ENCODE measurements at regions not wholly inside any gene's neighbourhood (a gene's known extent, or its start where the extent isn't known, plus 50 kb on each side); places are given as distances from the start of the nearest gene placed in this dataset.
"Not testable (repeated sequence)": the region's sequence is repeated elsewhere in the genome, so short reads cannot be mapped to it uniquely, and the experiment has no call there.

GRCh38 chr11:97009613-97010012, 619.8 kb downstream of the JRKL start:
- Histone ChIP-seq H3K36me3 (no peaks in the 10 kb centered on the region), H3K9me3 (no peaks in the 10 kb centered on the region), H3K27ac (no peak overlapping the region), H3K4me3 (no peak overlapping the region), H3K27me3 (no peaks in the 10 kb centered on the region), H3K4me1 (no peaks in the 10 kb centered on the region)
- intact Hi-C loops (cut with DNase I; ENCODE audit: low total_unique reads) (no loop called here), in situ Hi-C loops (cut with MboI; ENCODE audit: low sequenced_read_pairs in 4 of 4) (no loop called here)
- DNase-seq (no peak), ATAC-seq (no peak)
- TF ChIP-seq POLR2A (IDR thresholded peaks at IDR 0.05) (no peak), CTCF (IDR thresholded peaks at IDR 0.05 in 4 of 5, conservative IDR thresholded peaks at IDR 0.05 in 1 of 5) (no peak)

- H3K9me3 ChIP-seq; H3K4me3 ChIP-seq; DNase-seq; intact Hi-C loops (cut with DNase I; ENCODE audit: low total_unique reads); H3K27me3 ChIP-seq; ATAC-seq; H3K27ac ChIP-seq; H3K4me1 ChIP-seq; in situ Hi-C loops (cut with MboI; ENCODE audit: low sequenced_read_pairs in 4 of 4); H3K36me3 ChIP-seq: not testable (repeated sequence)
Observed at GRCh38 chr11:97010997-97011396, 621.2 kb downstream of the JRKL start.

- intact Hi-C loops (cut with DNase I; ENCODE audit: low total_unique reads): no loop called here
- TF ChIP-seq POLR2A (IDR thresholded peaks at IDR 0.05): no peak
- TF ChIP-seq CTCF (IDR thresholded peaks at IDR 0.05 in 4 of 5, conservative IDR thresholded peaks at IDR 0.05 in 1 of 5): no peak
- H3K4me1 ChIP-seq: no peaks in the 10 kb centered on the region
- no peak overlapping the region for H3K4me3 ChIP-seq
- no peaks in the 10 kb centered on the region for H3K27me3 ChIP-seq
- DNase-seq (no peak), ATAC-seq (no peak)
- no peaks in the 10 kb centered on the region for H3K9me3 ChIP-seq
- H3K27ac ChIP-seq: no peak overlapping the region
- in situ Hi-C loops (cut with MboI; ENCODE audit: low sequenced_read_pairs in 4 of 4): no loop called here
- no peaks in the 10 kb centered on the region for H3K36me3 ChIP-seq
Observed at GRCh38 chr11:97015327-97015726, 625.5 kb downstream of the JRKL start.

- Histone ChIP-seq H3K4me3 (no peak overlapping the region), H3K9me3 (no peaks in the 10 kb centered on the region), H3K27me3 (no peaks in the 10 kb centered on the region), H3K36me3 (no peaks in the 10 kb centered on the region), H3K27ac (no peak overlapping the region), H3K4me1 (no peaks in the 10 kb centered on the region)
- ATAC-seq: no peak
- intact Hi-C loops (cut with DNase I; ENCODE audit: low total_unique reads) (no loop called here), in situ Hi-C loops (cut with MboI; ENCODE audit: low sequenced_read_pairs in 4 of 4) (no loop called here)
- TF ChIP-seq POLR2A (IDR thresholded peaks at IDR 0.05) (no peak), CTCF (IDR thresholded peaks at IDR 0.05 in 4 of 5, conservative IDR thresholded peaks at IDR 0.05 in 1 of 5) (no peak)
- no peak for DNase-seq
Observed at GRCh38 chr11:97019305-97019704, 629.5 kb downstream of the JRKL start.

GRCh38 chr11:97019754-97020153, 629.9 kb downstream of the JRKL start:
- H3K4me1 ChIP-seq: no peaks in the 10 kb centered on the region
- intact Hi-C loops (cut with DNase I; ENCODE audit: low total_unique reads) (no loop called here), in situ Hi-C loops (cut with MboI; ENCODE audit: low sequenced_read_pairs in 4 of 4) (no loop called here)
- H3K36me3 ChIP-seq: no peaks in the 10 kb centered on the region
- H3K9me3 ChIP-seq: no peaks in the 10 kb centered on the region
- H3K27me3 ChIP-seq: no peaks in the 10 kb centered on the region
- H3K27ac ChIP-seq: no peak overlapping the region
- no peak for TF ChIP-seq POLR2A (IDR thresholded peaks at IDR 0.05)
- TF ChIP-seq CTCF (IDR thresholded peaks at IDR 0.05 in 4 of 5, conservative IDR thresholded peaks at IDR 0.05 in 1 of 5): no peak
- DNase-seq: no peak
- no peak overlapping the region for H3K4me3 ChIP-seq
- no peak for ATAC-seq

Data from gastrocnemius medialis (tissue), 4 donors.